ENCODE measurements at regions not wholly inside any gene's neighbourhood (a gene's known extent, or its start where the extent isn't known, plus 50 kb on each side); places are given as distances from the start of the nearest gene placed in this dataset.

DNA sequence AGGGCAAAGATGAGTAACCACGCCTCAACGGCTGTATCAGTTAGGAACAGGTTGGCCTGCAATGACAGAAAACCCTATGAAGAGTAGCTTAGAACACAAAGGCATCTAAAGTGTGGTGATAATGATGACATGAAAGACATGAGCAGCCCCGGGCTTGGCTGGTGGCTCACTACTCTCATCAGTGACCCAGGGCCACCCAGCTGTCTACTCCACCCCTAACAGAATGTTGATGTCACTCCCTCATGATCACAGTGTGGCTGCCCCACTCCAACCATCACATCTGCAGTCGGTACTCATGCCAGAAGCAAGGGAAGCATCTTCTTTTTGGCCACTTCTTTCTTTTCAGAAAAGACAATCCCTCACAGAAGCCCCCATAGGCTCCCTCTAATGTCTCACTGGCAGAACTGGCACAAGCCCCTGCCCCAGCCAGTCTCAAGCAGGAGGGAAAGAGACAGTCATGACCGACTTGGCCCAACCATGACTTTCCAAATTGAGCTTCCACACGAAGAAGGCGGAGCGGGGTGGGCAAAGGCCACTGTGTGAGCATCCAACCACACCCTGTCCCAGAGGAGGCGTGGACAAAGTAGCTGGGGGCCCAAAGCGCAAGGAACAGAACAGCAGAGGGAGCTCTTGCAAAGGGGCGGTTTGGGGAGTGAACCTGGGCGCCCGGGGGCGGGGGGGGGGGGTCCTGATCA, 72.0 kb upstream of the IQSEC1 start:
- TF ChIP-seq POLR2A (IDR thresholded peaks at IDR 0.05; ENCODE audit: low read length): no peak
- TF ChIP-seq GATA1 (IDR thresholded peaks at IDR 0.05; ENCODE audit: low read depth, low read length): no peak
